ENCODE measurements at regions not wholly inside any gene's neighbourhood (a gene's known extent, or its start where the extent isn't known, plus 50 kb on each side); places are given as distances from the start of the nearest gene placed in this dataset.

DNA sequence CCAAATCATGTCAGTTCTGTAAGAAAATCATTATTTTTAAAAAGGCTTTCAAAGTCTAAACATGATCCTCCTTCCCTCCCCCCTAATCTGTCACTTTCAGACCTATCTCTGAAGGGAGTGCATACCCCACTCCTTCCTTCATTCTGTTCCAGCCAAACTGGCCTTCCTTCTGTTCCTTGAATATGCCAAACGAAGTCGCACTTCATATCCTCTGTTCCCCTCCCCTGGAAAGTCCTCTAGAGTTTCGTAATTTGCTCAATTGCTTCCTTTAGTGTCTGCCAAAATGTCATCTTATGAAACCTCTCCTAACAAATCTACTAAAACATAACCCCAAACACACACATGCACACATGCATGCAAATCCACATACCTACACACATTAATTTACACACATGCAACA, 69.5 kb upstream of the TUSC7 start:
- DNase-seq = no peak

DNA sequence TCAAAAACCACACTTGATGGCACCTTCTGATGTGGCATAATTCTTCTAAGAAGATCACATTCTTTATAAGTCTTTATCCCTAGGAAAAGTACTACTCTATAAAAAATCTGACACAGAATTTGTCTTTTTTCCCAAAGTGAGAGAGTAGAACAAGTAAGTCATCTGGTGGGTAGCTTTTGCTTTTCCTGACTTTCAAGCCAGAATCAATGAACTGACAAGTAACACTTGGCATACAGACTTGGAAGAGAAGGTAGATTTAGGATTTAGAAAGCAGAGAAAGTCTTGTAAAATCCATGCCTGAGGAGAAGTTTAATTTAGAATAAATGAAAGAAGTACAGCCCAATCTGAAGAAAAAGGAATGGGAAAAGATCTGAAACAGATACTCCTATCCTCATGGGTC, 66.6 kb upstream of the TUSC7 start:
- DNase-seq = no peak

DNA sequence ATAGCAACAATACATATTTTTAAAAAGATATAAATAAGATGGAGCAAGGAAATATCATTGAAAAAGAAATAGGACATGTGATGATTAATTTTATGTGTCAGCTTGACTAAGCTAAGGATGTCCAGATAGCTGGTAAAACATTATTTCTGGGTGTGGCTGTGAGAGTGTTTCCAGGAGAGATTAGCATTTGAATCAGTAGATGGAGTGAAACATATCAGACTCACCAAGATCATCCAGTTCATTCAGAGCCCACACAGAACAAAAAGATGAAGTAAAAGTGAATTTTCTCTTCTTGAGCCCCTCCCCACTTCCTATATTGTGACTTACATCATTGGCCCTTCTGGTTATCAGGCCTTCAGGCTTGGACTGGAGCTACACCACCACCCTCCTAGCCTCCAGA, 61.6 kb upstream of the TUSC7 start:
- DNase-seq = no peak

Measured in NCI-H2029 treated with DMSO at 0.1 percent for 48 hours (cell line).